ENCODE measurements at regions not wholly inside any gene's neighbourhood (a gene's known extent, or its start where the extent isn't known, plus 50 kb on each side); places are given as distances from the start of the nearest gene placed in this dataset.

GRCh38 chr2:21423854-21424253 is 300.1 kb downstream of the TDRD15 start:
- intact Hi-C loops (cut with DNase I): no loop called here
- Histone ChIP-seq H3K36me3 (no peaks in the 10 kb centered on the region), H3K9me3 (no peaks in the 10 kb centered on the region), H3K9ac (ENCODE audit: low read depth in 2 of 2, low read length in 2 of 2) (no peak overlapping the region), H3K4me1 (no peaks in the 10 kb centered on the region), H3K27me3 (no peaks in the 10 kb centered on the region), H3K27ac (no peak overlapping the region), H3K4me3 (no peak overlapping the region)
- DNase-seq: no peak
- no peak for TF ChIP-seq CTCF (IDR thresholded peaks at IDR 0.05)

DNA sequence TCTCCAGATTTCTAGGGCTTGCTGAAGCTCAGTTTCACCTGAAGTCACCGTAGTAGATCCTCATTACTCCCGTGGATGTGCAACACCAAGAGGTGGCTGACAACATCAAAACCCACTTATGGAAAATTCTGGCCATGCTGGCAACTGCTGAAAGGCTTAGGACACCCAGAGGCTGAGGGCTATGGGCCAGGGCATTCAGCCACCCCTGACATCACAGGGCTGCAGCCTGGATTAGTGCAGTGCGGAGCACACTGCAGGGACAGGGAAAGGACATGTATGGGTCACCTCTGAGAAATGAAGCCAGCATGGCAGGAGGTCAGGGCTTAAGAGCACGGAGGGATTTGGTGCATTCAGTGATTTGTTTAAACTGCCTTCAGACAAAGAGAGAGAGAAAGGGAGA is 300.6 kb downstream of the TDRD15 start:
- Histone ChIP-seq H3K4me3 (no peak overlapping the region), H3K4me1 (no peaks in the 10 kb centered on the region), H3K9me3 (no peaks in the 10 kb centered on the region), H3K9ac (ENCODE audit: low read depth in 2 of 2, low read length in 2 of 2) (no peak overlapping the region), H3K27ac (no peak overlapping the region), H3K27me3 (no peaks in the 10 kb centered on the region), H3K36me3 (no peaks in the 10 kb centered on the region)
- no peak for TF ChIP-seq CTCF (IDR thresholded peaks at IDR 0.05)
- intact Hi-C loops (cut with DNase I): no loop called here
- no peak for DNase-seq

DNA sequence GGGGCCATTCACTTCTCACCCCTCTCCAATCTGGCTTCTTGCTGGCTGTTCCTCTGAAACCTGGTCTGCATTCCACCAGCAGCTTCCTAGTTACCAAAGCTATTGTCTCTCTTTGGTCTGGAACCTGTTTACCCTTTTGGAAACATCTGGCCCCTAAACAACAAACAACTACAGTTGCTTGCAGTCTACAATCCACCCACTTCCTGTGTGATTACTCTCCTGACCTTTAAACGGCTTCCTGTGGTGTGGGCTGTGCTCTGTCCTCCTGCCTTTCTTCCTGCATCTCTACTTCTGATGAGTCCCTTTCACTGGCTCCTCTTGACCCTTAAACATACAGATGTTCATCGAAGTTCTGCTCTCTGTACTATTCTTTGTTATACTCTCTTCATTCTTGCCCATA is 303.8 kb downstream of the TDRD15 start:
- Histone ChIP-seq H3K27me3 (no peaks in the 10 kb centered on the region), H3K4me3 (no peak overlapping the region), H3K9me3 (no peaks in the 10 kb centered on the region), H3K4me1 (no peaks in the 10 kb centered on the region), H3K27ac (no peak overlapping the region), H3K9ac (ENCODE audit: low read depth in 2 of 2, low read length in 2 of 2) (no peak overlapping the region), H3K36me3 (no peaks in the 10 kb centered on the region)
- intact Hi-C loops (cut with DNase I): no loop called here
- no peak for DNase-seq
- no peak for TF ChIP-seq CTCF (IDR thresholded peaks at IDR 0.05)

GRCh38 chr2:21428754-21429153 is 305.0 kb downstream of the TDRD15 start:
- intact Hi-C loops (cut with DNase I): no loop called here
- H3K9me3 ChIP-seq: no peaks in the 10 kb centered on the region
- H3K4me1 ChIP-seq: no peaks in the 10 kb centered on the region

GRCh38 chr2:21429747-21430146 is 306.0 kb downstream of the TDRD15 start:
- no peak for TF ChIP-seq CTCF (IDR thresholded peaks at IDR 0.05)

More at GRCh38 chr2:21428754-21429153, 305.0 kb downstream of the TDRD15 start:
- Histone ChIP-seq H3K27me3 (no peaks in the 10 kb centered on the region), H3K36me3 (no peaks in the 10 kb centered on the region), H3K27ac (no peak overlapping the region), H3K4me3 (no peak overlapping the region), H3K9ac (ENCODE audit: low read depth in 2 of 2, low read length in 2 of 2) (no peak overlapping the region)
- TF ChIP-seq CTCF (IDR thresholded peaks at IDR 0.05): no peak
- no peak for DNase-seq

DNA sequence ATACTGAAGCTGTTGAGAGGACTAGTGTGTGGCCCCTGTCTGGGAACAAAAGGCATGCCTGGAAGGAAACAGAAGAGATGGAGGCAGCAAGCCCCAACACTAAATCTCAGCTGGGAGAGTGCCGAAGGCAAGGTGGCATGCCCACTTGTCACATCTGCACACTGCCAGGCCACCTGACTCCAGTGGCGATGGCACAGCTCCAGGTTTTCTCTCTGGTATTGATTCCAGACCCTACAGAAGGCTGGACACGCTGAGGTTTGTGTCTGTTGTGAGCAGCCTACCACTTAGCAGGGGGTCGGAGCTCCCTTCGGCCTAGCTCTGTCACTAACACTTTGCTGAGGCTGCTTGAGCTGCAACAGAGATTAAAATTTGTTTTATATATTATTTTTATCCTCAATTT is 307.3 kb downstream of the TDRD15 start:
- Histone ChIP-seq H3K4me3 (no peak overlapping the region), H3K9me3 (no peaks in the 10 kb centered on the region), H3K27ac (no peak overlapping the region), H3K9ac (ENCODE audit: low read depth in 2 of 2, low read length in 2 of 2) (no peak overlapping the region), H3K36me3 (no peaks in the 10 kb centered on the region), H3K4me1 (no peaks in the 10 kb centered on the region), H3K27me3 (no peaks in the 10 kb centered on the region)
- TF ChIP-seq CTCF (IDR thresholded peaks at IDR 0.05): no peak
- no peak for DNase-seq
- intact Hi-C loops (cut with DNase I): no loop called here

More at GRCh38 chr2:21429747-21430146, 306.0 kb downstream of the TDRD15 start:
- no peak overlapping the region for H3K9ac ChIP-seq (ENCODE audit: low read depth in 2 of 2, low read length in 2 of 2)
- no peak overlapping the region for H3K27ac ChIP-seq
- H3K4me3 ChIP-seq: no peak overlapping the region
- no peak for DNase-seq
- intact Hi-C loops (cut with DNase I): no loop called here
- no peaks in the 10 kb centered on the region for H3K4me1 ChIP-seq
- no peaks in the 10 kb centered on the region for H3K27me3 ChIP-seq
- no peaks in the 10 kb centered on the region for H3K36me3 ChIP-seq
- no peaks in the 10 kb centered on the region for H3K9me3 ChIP-seq

All from colonic mucosa (tissue), 4 donors.